Esophagus squamous epithelium (tissue), 5 donors: ENCODE measurements at regions not wholly inside any gene's neighbourhood (a gene's known extent, or its start where the extent isn't known, plus 50 kb on each side); places are given as distances from the start of the nearest gene placed in this dataset.

Experiments
- DNase-seq: peaks from one replicate; lab custom pipeline; 2025; lab: John Stamatoyannopoulos, UW
- H3K27ac ChIP-seq, 4 donors: fragments of 200-600 bp; sonication (generic); one replicate each; pipeline ENCODE4 v1.5.1; 2016 to 2019; ENCODE audit warnings: mild to moderate bottlenecking in 1 of 4
- H3K27me3 ChIP-seq, 4 donors: fragments of 200-600 bp; sonication (generic); 1 replicate in 3 of 4; 2 replicates in 1 of 4; pipeline versions ENCODE4 v1.5.1 to v1.6.0; 2017 to 2021; ENCODE audit warnings: antibody characterized with exemption in 1 of 4
- H3K36me3 ChIP-seq, 3 donors: fragments of 200-600 bp; sonication (generic); one replicate each; pipeline ENCODE4 v1.5.1; 2016 to 2019
- H3K4me1 ChIP-seq, 3 donors: fragments of 200-600 bp; sonication (generic); one replicate each; pipeline ENCODE4 v1.5.1; 2017 to 2019
- H3K4me3 ChIP-seq, 4 donors: fragments of 200-600 bp; sonication (generic); 1 replicate in 3 of 4; 2 replicates in 1 of 4; pipeline ENCODE4 v1.5.1; 2016 to 2019; ENCODE audit warnings: mild to moderate bottlenecking in 2 of 4, moderate library complexity in 1 of 4
- H3K9me3 ChIP-seq, 3 donors: fragments of 200-600 bp; sonication (generic); one replicate each; pipeline ENCODE4 v1.5.1; 2016 to 2019
- CTCF ChIP-seq, 6 experiments: fragments of 450-650 bp in 4 of 6; fragments of 200-600 bp in 2 of 6; sonication (generic) in 2 of 6; IDR thresholded peaks; one replicate each; pipeline ENCODE4 v1.5.1; 2016 to 2019; ENCODE audit warnings: antibody characterized with exemption in 6 of 6, mild to moderate bottlenecking in 4 of 6, moderate library complexity in 4 of 6
- POLR2A ChIP-seq, 4 donors: fragments of 450-650 bp; IDR thresholded peaks; one replicate each; pipeline ENCODE4 v1.6.1; 2017; ENCODE audit warnings: antibody characterized with exemption in 4 of 4, mild to moderate bottlenecking in 4 of 4, moderate library complexity in 3 of 4
- WGBS, 2 donors: methylation state at CpG; one replicate each; pipeline ENCODE4 v1.1.5; 2018; 5-methylcytosine and 5-hydroxymethylcytosine counted together
- intact Hi-C: fragments of 100-400 bp; cut with DNase I; formaldehyde crosslinking; loops from one replicate; pipeline ENCODE4 v1.15.0; 2022
- donor health status: DM: yes; HTN: yes; CAD: no.

- intact Hi-C loops, result no loop called here
- whole genome bisulfite sequencing, 2 donors, result 60 to 75% methylated on average over 2 of the region's 2 CpGs
- Histone ChIP-seq H3K27ac (no peak overlapping the region), H3K27me3 (peaks cover 0 to 17% (median 0%) of the 10 kb centered on the region in 4 donors), H3K9me3 (no peaks in the 10 kb centered on the region), H3K36me3 (no peaks in the 10 kb centered on the region), H3K4me1 (no peaks in the 10 kb centered on the region), H3K4me3 (no peak overlapping the region)
- no peak for DNase-seq
- TF ChIP-seq POLR2A (IDR thresholded peaks at IDR 0.05) (no peak), CTCF (IDR thresholded peaks at IDR 0.05) (no peak)
These were observed 67.7 kb upstream of the ZFP64 start for GRCh38 chr20:52259295-52259694.

DNA sequence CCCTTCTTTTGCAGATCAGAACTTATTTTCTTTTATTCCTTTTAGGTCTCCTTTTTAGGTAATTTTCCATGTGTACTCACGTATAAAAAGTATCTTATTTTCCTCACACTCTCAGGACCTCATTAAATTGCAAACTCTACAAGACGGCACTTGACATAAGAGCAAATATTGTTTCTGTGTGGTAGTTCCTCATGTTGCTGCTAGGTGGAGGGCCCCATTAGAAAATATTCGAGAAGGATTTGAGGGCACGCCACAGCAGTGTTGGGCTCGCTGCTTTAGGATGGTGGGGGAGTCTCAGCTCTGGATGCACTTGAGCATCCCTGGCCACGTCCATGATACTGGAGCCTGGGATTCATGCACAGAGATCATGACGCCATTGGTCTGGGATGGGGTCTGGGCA is 64.9 kb upstream of the ZFP64 start:
- H3K27me3 ChIP-seq, result peaks cover 0 to 10% (median 0%) of the 10 kb centered on the region in 4 donors
- H3K36me3 ChIP-seq, result no peaks in the 10 kb centered on the region
- H3K4me1 ChIP-seq, result no peaks in the 10 kb centered on the region
- H3K27ac ChIP-seq, result no peak overlapping the region
- DNase-seq, result no peak
- no peaks in the 10 kb centered on the region for H3K9me3 ChIP-seq
- intact Hi-C loops, result no loop called here
- TF ChIP-seq POLR2A (IDR thresholded peaks at IDR 0.05) (no peak), CTCF (IDR thresholded peaks at IDR 0.05) (no peak)
- 81 to 84% methylated on average over 6 to 7 of the region's 7 CpGs for WGBS, 2 donors
- no peak overlapping the region for H3K4me3 ChIP-seq

DNA sequence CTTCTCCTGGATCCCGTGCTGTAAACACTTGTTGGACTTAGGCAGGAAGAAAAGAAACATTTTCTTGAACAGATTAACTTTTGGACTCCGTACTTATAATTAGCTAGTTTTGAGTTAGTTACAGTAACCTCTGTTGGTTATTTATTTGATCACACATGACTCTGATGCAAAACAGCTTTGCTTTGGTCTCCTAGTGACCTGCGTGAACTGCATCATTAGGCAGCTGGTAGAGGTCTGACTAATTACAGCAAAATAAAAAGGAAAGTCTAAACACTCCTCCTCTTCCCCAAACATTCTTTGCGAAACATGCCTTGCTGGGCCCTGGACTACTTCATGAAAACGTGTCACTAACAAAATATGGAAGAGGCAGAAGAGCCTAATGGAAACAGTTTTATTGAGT is 61.1 kb upstream of the ZFP64 start:
- Histone ChIP-seq H3K27me3 (no peaks in the 10 kb centered on the region), H3K4me1 (no peaks in the 10 kb centered on the region), H3K36me3 (no peaks in the 10 kb centered on the region), H3K9me3 (no peaks in the 10 kb centered on the region), H3K27ac (no peak overlapping the region), H3K4me3 (no peak overlapping the region)
- no peak for TF ChIP-seq CTCF (IDR thresholded peaks at IDR 0.05)
- TF ChIP-seq POLR2A (IDR thresholded peaks at IDR 0.05), result no peak
- intact Hi-C loops, result no loop called here
- 67% methylated on average over 5 of the region's 5 CpGs for WGBS, 2 donors
- DNase-seq, result no peak

- no peak for TF ChIP-seq POLR2A (IDR thresholded peaks at IDR 0.05)
- TF ChIP-seq CTCF (IDR thresholded peaks at IDR 0.05), result no peak
- WGBS, 2 donors, result 89 to 93% methylated on average over 2 of the region's 2 CpGs
- DNase-seq, result no peak
- H3K4me3 ChIP-seq, result no peak overlapping the region
- H3K4me1 ChIP-seq, result no peaks in the 10 kb centered on the region
- no peak overlapping the region for H3K27ac ChIP-seq
- no peaks in the 10 kb centered on the region for H3K36me3 ChIP-seq
- intact Hi-C loops, result no loop called here
- H3K27me3 ChIP-seq, result no peaks in the 10 kb centered on the region
- no peaks in the 10 kb centered on the region for H3K9me3 ChIP-seq
These were observed 60.2 kb upstream of the ZFP64 start for GRCh38 chr20:52251827-52252226.

DNA sequence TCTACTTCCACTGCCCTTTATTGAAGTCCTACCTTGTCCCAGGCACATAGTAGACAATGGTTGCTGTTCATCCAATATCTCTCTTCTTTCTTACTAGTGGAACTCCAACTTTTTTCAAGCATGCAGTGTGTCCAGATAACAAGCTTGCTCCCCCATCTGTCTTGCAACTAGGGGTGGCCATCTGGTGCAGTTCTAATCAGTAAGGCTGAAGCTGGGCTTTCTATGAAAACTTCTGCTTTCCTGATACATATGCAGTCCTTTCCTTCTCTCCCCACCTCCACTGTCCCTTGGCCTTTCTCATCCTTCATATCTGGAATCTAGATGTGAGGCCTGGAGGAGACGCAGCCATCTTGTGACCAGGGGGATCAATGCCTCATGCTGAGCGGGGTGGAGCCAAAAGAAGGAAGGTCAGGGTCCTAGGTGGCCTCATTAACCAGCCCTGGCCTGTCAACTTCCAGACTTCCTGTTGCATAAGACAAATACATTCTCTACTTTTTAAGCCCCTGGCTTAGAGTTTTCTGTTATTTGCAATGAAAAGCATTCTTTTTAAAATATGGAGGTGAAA is 59.6 kb upstream of the ZFP64 start:
- WGBS, 2 donors, result 84 to 100% methylated on average over 2 of the region's 2 CpGs
- TF ChIP-seq POLR2A (IDR thresholded peaks at IDR 0.05) (no peak), CTCF (IDR thresholded peaks at IDR 0.05) (no peak)
- intact Hi-C loops, result no loop called here

More for the DNA sequence above, 59.6 kb upstream of the ZFP64 start:
- no peak for DNase-seq
- Histone ChIP-seq H3K4me1 (no peaks in the 10 kb centered on the region), H3K27me3 (no peaks in the 10 kb centered on the region), H3K9me3 (no peaks in the 10 kb centered on the region), H3K4me3 (no peak overlapping the region), H3K36me3 (no peaks in the 10 kb centered on the region), H3K27ac (no peak overlapping the region)
